ENCODE measurements at regions not wholly inside any gene's neighbourhood (a gene's known extent, or its start where the extent isn't known, plus 50 kb on each side); places are given as distances from the start of the nearest gene placed in this dataset.

DNA sequence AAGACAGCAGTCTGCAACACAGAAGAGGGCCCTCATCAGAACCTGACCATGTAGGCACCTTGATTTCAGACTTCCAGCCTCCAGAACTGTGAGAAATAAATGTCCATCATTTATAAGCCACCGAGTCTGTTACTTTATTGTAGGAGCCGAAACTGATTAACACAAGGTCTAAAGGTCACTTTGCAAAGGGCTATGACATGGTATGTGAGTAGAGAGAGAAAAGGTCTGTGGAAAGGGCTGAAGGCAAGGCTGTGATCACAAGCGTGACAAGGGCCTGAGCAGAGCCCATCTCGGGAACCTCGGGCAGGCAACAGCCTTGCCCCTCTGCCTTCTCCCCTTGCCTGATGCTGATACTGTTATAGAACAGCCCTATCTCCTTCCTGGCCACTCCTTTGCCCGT is 73.4 kb upstream of the TEAD1 start:
- TF ChIP-seq, protein P1, sequence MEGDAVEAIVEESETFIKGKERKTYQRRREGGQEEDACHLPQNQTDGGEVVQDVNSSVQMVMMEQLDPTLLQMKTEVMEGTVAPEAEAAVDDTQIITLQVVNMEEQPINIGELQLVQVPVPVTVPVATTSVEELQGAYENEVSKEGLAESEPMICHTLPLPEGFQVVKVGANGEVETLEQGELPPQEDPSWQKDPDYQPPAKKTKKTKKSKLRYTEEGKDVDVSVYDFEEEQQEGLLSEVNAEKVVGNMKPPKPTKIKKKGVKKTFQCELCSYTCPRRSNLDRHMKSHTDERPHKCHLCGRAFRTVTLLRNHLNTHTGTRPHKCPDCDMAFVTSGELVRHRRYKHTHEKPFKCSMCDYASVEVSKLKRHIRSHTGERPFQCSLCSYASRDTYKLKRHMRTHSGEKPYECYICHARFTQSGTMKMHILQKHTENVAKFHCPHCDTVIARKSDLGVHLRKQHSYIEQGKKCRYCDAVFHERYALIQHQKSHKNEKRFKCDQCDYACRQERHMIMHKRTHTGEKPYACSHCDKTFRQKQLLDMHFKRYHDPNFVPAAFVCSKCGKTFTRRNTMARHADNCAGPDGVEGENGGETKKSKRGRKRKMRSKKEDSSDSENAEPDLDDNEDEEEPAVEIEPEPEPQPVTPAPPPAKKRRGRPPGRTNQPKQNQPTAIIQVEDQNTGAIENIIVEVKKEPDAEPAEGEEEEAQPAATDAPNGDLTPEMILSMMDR (IDR thresholded peaks at IDR 0.05; ENCODE audit: poor library complexity), result no peak
- no peak for TF ChIP-seq EZH2 (IDR thresholded peaks at IDR 0.05; ENCODE audit: borderline replicate concordance)
